Hepatic stellate cell (primary cell): ENCODE measurements at regions not wholly inside any gene's neighbourhood (a gene's known extent, or its start where the extent isn't known, plus 50 kb on each side); places are given as distances from the start of the nearest gene placed in this dataset.

Experiments used
- DNase-seq: peaks from one replicate; pipeline ENCODE4 v3.0.0; 2011; ENCODE audit warnings: low spot score

DNA sequence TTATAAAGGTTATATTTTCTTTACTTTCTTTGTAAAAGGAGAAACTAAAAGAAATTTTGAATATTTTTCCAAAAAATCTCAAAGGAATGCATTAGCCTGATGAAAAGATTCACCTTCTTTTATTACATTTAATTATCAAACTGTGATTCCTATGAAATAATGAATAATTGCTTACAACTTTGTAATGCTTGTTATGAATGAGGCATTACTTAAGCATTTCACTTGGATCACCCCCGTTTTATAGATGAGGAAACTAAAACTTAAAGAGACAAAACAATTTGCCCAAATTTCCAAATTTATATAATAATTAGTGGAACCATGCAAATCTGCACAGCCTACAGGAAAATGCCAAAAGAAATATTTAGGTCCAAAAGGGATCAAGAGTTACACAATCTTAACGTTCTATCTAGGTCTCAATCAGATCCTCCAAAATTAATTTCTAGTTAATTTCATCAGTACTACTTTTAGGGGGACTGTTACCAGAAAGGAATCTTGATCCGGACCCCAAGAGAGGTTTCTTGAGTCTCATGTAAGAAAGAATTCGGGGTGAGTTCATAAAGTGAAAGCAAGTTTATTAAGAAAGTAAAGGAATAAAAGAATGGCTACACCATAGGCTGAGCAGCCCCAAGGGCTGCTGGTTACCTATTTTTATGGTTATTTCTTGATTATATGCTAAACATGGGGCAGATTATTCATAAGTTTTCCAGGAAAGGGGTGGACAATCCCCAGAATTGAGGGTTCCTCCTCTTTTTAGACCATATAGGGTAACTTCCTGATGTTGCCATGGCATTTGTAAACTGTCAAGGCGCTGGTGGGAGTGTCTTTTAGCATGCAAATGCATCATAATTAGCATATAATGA lies 288.0 kb downstream of the ADGB start:
- DNase-seq = no peak

GRCh38 chr6:146887447-146888077 lies 288.8 kb downstream of the ADGB start:
- DNase-seq = no peak

GRCh38 chr6:146889303-146889702 lies 290.5 kb downstream of the ADGB start:
- no peak for DNase-seq

DNA sequence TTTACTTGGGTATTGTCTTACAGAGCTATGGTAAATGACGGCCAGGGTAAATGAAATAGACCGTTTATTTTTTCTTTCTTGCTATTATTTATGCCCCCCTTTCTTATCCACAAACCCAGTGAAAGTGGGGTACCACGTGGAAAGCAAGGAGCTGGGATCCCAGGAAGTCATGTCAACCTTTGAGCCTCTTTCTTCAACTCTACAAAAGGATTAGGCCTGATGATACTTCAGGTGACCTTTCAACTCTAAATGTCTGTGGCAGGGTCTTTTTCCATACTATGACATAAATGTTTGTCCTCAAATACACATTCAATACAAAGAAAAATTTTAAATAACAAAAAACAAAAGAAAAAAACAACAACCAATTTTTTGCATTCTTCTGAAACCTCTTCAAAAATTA lies 291.4 kb downstream of the ADGB start:
- no peak for DNase-seq

- DNase-seq = no peak
Observed at GRCh38 chr6:146890644-146891434, 292.1 kb downstream of the ADGB start.

DNA sequence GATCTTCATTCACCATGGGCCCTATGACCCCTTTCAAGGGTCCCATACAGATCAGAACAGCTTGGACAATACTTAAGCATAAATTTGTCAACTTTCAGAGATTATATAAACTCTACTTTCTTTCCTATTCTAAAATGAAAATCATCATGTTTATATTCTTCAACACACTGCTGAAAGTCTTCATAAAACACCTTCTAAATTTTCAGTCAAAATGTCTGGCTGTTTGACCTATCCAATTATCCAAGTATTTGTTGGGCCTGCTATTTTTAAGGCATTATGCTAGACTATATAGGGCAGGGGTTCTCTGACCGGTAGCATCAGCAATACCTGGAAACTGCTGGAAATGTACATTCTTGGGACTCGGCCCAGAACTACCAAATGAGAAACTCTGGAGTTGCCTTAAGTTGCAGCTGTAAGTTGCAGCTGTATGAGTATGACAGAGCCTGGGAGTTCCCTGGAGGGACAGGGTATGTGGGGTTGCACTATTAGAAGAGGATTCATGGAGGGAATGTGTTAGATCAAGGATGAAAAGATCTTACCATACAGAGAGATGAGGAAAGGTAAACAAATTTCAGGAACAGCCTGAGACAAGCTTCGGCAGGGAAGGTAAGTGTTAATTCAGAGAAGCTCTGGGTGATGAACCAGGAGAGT lies 293.0 kb downstream of the ADGB start:
- DNase-seq = no peak

GRCh38 chr6:146892283-146892612 lies 293.5 kb downstream of the ADGB start:
- no peak for DNase-seq

DNA sequence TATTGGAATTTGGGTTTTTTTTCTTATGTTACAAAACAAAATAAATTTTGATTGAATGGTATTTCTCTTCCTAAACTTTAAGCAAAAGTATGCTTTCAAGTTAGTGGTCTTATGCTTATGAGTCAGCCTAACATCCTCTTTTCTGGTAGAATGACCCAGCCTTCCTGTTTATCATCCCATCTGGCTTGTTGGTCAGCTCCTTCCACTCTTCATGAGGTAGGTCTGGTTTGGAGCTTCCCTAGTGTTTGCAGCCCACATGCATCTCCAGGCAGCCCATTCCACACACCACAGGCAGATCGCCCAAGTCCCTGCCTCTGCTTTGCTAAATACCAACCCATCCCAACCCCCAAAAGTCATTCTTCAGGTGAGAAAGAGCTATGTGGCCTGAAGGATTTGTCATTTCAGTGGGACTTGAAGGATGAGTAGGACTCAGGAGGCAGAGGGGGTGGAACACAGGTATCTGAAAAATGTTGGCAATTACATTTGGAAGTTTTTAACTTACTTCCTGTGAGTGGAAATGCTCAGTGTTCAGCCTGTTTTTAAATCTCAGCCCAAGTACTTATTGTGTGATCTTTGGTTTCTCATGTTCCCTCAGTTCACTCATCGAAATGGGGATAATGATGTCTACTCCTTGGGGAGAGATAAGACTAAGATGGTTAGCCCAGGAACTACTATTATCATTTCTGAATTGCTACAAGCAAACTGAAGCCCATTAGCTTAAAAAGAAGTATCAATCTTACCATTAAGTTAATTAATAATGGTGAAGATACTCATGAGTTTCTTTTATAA lies 294.0 kb downstream of the ADGB start:
- DNase-seq = peak; percentile 28

DNA sequence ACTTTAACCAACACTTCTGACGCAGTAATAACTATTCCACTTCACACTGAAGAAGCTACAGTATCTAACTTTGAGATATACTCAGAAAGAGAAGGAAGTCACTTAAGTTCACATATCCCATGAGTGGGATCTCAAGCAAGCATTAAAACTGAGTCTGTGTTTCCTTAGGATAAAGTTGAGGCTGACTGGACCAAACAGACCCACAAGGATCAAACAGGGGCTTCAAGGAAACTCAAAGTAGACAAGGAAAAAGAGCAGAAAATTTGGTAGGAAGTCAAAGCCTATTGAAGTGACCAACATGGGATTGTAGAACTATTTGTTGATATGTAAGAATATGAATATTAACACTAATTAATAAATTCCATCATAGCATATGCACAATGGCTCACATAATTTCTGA lies 294.9 kb downstream of the ADGB start:
- no peak for DNase-seq

DNA sequence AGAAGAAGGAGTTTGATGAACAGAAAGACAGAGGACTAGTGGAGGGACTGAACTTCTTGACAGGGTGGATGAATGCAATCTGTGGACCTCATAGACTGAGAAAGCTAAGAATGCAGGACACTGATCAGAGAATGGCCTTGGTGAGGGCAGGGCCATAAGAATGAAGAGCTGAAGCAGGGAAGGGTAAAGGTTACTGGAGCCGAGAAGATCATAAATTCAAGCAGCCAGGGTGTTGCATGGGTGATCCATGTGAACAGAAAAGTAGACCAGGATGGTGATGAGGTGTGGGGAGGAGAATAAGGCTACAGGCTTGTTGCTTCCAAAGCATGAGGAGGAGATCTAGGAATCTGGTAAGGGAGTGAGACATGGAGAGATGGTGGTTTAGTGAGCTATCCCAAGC lies 295.9 kb downstream of the ADGB start:
- DNase-seq = no peak

GRCh38 chr6:146895101-146895771 lies 296.5 kb downstream of the ADGB start:
- DNase-seq = no peak

DNA sequence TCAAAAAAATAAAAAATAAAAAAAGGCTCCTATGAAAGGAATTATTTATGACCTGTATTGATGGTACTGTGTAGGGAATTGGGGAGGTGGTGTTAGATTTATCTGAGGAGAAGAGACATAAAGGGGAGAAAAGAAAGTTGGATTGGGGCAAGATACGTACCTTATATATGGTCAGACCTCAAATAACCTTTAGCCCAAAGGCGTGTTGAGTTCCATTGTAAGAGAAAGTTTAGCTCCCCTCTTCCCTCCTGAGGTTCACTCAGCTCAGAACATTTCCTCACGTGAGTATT lies 296.9 kb downstream of the ADGB start:
- DNase-seq = no peak

DNA sequence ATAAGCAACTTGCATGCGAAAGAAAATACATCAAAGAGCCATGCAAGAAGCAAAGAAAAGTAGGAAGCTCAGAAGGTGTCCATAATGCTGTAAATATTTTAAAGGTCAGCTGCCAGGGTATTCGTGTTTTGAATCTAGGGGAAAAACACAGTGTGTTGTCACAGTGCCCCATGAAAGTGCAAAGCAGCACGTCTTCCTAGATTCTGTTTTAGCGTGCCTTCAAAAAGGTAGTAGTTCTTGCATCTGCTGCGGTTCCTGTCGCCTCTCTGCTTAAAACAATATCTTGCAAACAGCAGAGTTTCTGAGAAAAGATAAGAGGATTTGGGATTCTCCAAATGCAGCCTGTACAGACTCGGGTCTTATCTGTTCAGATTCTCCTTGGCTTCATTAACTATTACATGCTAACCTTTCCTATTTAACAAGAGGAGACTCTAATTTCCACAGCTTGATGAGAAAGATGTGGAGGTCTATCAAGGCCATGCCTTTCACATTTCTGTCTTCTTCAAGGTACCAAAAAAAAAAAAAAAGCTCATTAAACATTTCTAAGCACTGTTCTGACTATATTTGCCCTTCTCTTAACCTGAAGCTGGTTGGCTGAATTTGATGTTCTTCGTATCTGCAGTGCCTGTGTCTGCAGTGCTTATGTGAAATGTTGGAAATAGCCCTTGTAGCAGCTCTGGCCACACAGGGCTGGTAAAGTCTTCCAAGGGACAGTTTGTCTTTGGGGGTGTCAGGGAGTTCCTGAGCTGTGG lies 297.5 kb downstream of the ADGB start:
- DNase-seq = no peak

GRCh38 chr6:146896960-146897701 lies 298.4 kb downstream of the ADGB start:
- DNase-seq = no peak

DNA sequence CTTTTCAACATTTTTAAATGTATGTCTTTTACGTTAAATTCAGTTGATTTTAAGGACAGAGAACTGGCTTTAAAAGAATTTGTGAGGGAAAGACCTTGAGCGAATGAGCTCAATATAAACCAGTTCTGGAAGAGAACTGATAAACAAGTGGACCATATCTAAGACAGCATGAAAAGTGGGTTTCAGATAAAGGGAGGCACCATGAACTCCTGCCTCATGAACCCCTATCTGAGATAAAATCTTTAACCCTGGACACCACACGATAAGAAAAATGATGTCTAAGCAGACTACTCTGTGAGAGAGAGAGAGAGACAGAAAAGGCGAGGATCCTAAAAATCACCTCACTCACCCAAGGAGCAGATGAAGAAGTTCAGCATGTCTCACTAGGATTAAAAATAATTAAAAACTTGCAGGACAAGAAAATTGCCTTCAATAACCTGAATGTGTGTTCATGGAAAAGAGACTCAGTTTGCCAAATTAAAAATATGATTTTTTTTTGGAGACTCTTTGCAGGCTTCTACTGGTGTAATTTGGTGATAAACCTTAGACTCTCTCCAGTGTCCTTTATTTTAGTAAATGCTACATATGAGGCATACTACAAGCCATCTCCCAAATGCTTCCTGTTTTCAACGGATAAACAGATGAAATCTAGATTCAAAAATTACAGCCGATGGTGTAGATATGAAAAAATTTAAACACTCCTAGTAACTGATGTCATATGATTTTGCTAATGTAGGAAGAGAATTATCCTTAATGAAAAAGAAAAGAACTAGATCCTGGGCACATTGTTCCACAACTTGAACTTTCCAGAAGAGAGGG lies 299.5 kb downstream of the ADGB start:
- DNase-seq = no peak

DNA sequence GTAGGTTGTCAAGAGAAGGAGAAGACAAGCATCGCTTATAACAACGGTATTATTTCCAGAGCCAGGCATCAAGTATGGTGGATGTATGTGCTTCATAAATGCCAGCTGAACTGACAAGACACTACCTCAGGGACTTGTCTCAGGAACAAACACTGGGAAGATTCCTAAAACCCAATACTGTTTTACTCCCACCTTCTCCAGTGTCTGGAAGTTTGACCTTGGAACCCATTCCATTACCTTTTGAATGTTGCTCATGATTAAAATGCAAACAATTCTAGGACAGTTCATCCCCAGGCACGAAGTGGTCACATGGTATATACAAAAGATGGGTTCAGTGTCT lies 300.1 kb downstream of the ADGB start:
- DNase-seq = no peak

DNA sequence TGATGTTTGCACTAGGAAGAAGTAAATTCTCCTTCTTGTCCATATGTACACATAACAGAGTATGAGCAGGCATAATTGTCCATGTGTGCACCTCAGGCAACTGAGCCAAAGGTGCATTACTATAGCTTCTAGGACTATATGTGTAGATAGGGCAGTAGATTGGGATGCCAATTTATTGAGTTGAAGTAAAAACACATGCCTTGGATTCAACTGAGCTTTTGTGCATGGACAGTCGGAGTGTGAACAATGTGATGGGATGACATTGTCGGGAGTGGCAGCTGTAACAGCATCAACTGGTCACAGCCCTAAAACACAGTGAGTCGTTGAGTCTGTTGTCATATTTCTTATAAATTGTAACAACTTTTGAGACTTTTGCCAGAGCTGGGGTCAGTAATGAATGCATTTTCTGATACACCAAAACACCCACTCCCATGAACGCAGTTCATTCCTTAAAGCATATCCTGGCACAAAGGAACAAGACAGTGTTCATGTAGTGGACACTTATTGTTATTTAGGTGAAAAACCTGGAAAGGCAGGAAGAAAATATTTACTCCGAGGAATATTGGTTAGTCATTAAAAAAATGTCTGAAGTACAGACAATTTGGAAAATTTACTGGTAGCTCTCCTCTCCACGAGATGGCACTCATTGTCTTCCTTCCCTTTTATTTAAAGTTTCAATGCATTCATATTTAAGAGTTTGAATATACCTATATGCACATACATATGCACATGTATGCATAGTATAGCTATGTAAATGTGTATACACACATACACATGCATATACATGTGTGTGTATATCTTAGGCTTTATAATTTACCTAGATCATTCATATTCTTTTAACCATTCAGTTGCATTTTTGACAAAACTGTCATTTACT lies 302.0 kb upstream of the STXBP5 start:
- DNase-seq = no peak

DNA sequence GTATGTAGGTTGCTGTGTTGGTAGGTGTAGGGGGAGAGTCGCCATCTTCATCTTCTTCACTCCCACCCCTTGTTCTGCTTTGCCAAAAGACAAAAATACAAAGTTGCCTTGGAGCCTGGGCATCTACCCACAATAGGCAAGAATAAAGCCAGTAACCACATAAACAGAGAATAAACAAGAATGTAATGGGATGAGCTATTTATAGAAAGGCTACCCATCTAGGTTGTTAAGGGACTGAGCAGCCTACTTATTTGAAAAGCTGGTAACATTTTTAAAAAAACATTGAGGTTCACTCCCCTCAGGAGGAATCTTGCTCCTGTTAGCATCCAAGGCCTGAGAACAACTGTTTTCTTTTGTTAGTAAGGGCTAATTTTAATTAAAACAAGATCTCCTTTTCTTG lies 301.4 kb upstream of the STXBP5 start:
- no peak for DNase-seq
